ENCODE measurements at regions not wholly inside any gene's neighbourhood (a gene's known extent, or its start where the extent isn't known, plus 50 kb on each side); places are given as distances from the start of the nearest gene placed in this dataset.

- Histone ChIP-seq H3K36me3 (ENCODE audit: control insufficient read depth, insufficient read depth, low read length) (no peaks in the 10 kb centered on the region), H3K27ac (ENCODE audit: low read length) (no peak overlapping the region), H3K27me3 (ENCODE audit: control insufficient read depth, insufficient read depth, low read length) (no peaks in the 10 kb centered on the region; the same call in 1 of the 2 replicates), H3K9me3 (ENCODE audit: control insufficient read depth, insufficient read depth, low read depth, low read length) (no peaks in the 10 kb centered on the region), H3K4me3 (ENCODE audit: low read depth in 2 of 2, low read length in 2 of 2) (no peak overlapping the region), H3K4me1 (ENCODE audit: control insufficient read depth, insufficient read depth, low read length) (no peaks in the 10 kb centered on the region)
- intact Hi-C loops (cut with micrococcal nuclease; ENCODE audit: unreplicated experiment) = no loop called here
- POLR2A ChIA-PET = no interaction called here
- BruUV-seq (replicated peaks) = no TSS peak
- no peak for TF ChIP-seq POLR2AphosphoS5 (IDR thresholded peaks at IDR 0.05; ENCODE audit: low read depth, low read length)
- no peak for TF ChIP-seq SIN3A (IDR thresholded peaks at IDR 0.05; ENCODE audit: borderline replicate concordance, insufficient read depth, low read depth, low read length)
- TF ChIP-seq, protein P1, sequence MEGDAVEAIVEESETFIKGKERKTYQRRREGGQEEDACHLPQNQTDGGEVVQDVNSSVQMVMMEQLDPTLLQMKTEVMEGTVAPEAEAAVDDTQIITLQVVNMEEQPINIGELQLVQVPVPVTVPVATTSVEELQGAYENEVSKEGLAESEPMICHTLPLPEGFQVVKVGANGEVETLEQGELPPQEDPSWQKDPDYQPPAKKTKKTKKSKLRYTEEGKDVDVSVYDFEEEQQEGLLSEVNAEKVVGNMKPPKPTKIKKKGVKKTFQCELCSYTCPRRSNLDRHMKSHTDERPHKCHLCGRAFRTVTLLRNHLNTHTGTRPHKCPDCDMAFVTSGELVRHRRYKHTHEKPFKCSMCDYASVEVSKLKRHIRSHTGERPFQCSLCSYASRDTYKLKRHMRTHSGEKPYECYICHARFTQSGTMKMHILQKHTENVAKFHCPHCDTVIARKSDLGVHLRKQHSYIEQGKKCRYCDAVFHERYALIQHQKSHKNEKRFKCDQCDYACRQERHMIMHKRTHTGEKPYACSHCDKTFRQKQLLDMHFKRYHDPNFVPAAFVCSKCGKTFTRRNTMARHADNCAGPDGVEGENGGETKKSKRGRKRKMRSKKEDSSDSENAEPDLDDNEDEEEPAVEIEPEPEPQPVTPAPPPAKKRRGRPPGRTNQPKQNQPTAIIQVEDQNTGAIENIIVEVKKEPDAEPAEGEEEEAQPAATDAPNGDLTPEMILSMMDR (IDR thresholded peaks at IDR 0.05) = no peak
- no peak for TF ChIP-seq REST (IDR thresholded peaks at IDR 0.05; ENCODE audit: insufficient read depth in 1 of 2, low read depth in 2 of 2, low read length in 1 of 2)
- no peak for TF ChIP-seq TCF7L2 (IDR thresholded peaks at IDR 0.05; ENCODE audit: low read depth, low read length)
- DNase-seq (ENCODE audit: low read depth, low spot score) (no peak), ATAC-seq (no peak)
- CTCF ChIA-PET = no interaction called here
- in situ Hi-C loops (cut with HindIII; ENCODE audit: low pct_unique_long_range_greater_than_20kb, low sequenced_read_pairs) = no loop called here
Measured at GRCh38 chr22:49483281-49483870, 344.3 kb downstream of the BRD1 start.

GRCh38 chr22:49482811-49483210, 344.9 kb downstream of the BRD1 start:
- no peak for ATAC-seq
- DNase-seq (ENCODE audit: low read depth, low spot score) = no peak
- TF ChIP-seq REST (IDR thresholded peaks at IDR 0.05; ENCODE audit: insufficient read depth in 1 of 2, low read depth in 2 of 2, low read length in 1 of 2) (no peak), TCF7L2 (IDR thresholded peaks at IDR 0.05; ENCODE audit: low read depth, low read length) (no peak), SIN3A (IDR thresholded peaks at IDR 0.05; ENCODE audit: borderline replicate concordance, insufficient read depth, low read depth, low read length) (no peak), POLR2AphosphoS5 (IDR thresholded peaks at IDR 0.05; ENCODE audit: low read depth, low read length) (no peak)
- TF ChIP-seq, protein P1 (IDR thresholded peaks at IDR 0.05) = no peak
- ChIA-PET CTCF (no interaction called here), POLR2A (no interaction called here)
- in situ Hi-C loops (cut with HindIII; ENCODE audit: low pct_unique_long_range_greater_than_20kb, low sequenced_read_pairs) (no loop called here), intact Hi-C loops (cut with micrococcal nuclease; ENCODE audit: unreplicated experiment) (no loop called here)
- H3K9me3 ChIP-seq (ENCODE audit: control insufficient read depth, insufficient read depth, low read depth, low read length) = no peaks in the 10 kb centered on the region
- H3K4me1 ChIP-seq (ENCODE audit: control insufficient read depth, insufficient read depth, low read length) = no peaks in the 10 kb centered on the region
- no peaks in the 10 kb centered on the region for H3K36me3 ChIP-seq (ENCODE audit: control insufficient read depth, insufficient read depth, low read length)
- H3K4me3 ChIP-seq (ENCODE audit: low read depth in 2 of 2, low read length in 2 of 2) = no peak overlapping the region
- no peaks in the 10 kb centered on the region; the same call in 1 of the 2 replicates for H3K27me3 ChIP-seq (ENCODE audit: control insufficient read depth, insufficient read depth, low read length)
- no TSS peak for BruUV-seq (replicated peaks)
- H3K27ac ChIP-seq (ENCODE audit: low read length) = no peak overlapping the region

All from Panc1 (cell line).